ENCODE measurements at regions not wholly inside any gene's neighbourhood (a gene's known extent, or its start where the extent isn't known, plus 50 kb on each side); places are given as distances from the start of the nearest gene placed in this dataset.

DNA sequence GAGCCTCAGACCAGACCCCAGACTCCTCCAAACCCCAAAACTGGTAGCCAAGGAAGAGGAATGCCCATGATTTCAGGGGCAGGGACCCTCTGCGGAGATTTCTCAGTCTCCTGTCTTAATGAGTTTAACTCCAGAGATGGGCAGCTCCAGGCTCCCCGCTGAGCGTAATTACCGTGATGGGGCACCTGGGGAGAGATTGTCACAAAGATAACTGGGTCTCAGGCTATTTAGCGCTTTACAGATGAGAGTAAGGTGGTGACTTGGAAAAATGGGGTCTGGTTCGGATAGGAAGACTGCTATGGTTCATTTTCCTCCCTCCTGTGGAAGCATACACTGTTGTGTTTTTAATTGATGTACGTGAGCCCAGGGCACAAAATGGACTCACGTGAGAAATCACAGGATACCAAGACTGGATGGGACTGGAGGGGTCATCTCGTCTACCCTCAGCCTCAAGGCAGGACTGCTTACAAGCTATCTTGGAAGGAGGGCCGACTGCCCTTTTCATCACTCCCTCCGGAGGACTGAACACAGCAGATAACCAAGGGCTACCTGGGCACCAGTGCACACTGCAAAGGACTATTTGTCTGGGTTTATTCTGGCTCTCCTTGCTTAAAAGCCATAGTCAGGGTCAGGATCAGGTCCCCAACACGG lies 427.8 kb downstream of the ZNF521 start:
- no peaks in the 10 kb centered on the region for H3K9me3 Mint-ChIP-seq (ENCODE audit: low read depth)
- peaks cover 1% of the 10 kb centered on the region for H3K27me3 Mint-ChIP-seq
- no peaks in the 10 kb centered on the region for H3K36me3 Mint-ChIP-seq
- no peak overlapping the region for H3K4me3 Mint-ChIP-seq
- no peak overlapping the region for H3K27ac Mint-ChIP-seq
- no peaks in the 10 kb centered on the region for H3K4me1 Mint-ChIP-seq (ENCODE audit: low read depth)

DNA sequence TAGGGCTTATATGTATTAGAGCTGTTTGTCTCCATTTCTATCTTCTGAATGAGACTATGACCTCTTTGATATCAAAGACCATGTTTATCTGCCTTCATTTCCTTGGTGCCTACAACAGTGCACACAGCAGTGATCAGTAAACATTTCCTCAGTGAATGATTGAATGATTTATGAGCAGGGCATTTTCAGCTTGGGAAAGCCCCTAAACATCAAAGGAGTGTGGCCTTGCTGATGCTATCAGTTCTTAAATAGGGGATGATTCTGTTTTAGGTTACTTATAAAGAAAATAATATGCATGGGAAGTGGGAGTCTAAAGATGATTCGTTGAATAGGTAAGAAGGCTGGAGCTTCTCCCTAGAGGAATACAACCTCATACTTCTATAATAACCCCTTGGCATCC lies 425.3 kb downstream of the ZNF521 start:
- H3K4me1 Mint-ChIP-seq (ENCODE audit: low read depth): no peaks in the 10 kb centered on the region
- H3K4me3 Mint-ChIP-seq: no peak overlapping the region
- H3K27ac Mint-ChIP-seq: no peak overlapping the region
- H3K9me3 Mint-ChIP-seq (ENCODE audit: low read depth): no peaks in the 10 kb centered on the region
- H3K27me3 Mint-ChIP-seq: peaks cover 1% of the 10 kb centered on the region
- H3K36me3 Mint-ChIP-seq: no peaks in the 10 kb centered on the region

DNA sequence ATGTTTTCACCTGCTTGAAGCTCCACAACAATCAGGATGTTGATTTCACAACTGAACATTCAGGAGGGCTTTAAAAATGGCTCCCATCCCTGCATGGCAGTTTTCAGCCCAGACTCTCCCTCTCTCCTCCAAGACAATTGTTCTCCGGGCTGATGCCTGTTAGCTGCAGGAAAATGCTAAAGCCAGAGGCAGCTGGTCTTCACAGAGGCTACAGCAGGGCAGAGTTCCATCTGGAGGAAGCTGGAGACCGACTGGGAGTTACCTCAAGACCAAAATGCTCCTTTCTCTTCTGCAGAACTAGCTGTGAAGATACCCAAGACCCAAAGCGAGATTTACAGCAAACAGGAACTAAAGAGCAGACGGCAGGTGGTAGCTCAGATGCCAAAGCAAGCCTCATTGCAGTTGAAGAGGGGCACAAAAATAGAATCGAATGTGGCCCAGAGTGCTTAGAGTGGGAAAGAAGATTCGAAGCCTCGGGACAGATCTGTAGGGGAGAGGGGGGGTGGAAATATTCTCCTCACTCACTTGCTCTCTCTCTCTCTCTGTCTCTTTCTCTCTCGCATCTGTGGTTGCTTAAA lies 423.6 kb downstream of the ZNF521 start:
- Mint-ChIP-seq H3K4me1 (ENCODE audit: low read depth) (no peaks in the 10 kb centered on the region), H3K4me3 (no peak overlapping the region), H3K36me3 (no peaks in the 10 kb centered on the region), H3K27ac (no peak overlapping the region), H3K27me3 (peaks cover 1% of the 10 kb centered on the region), H3K9me3 (ENCODE audit: low read depth) (peaks cover 4% of the 10 kb centered on the region)

DNA sequence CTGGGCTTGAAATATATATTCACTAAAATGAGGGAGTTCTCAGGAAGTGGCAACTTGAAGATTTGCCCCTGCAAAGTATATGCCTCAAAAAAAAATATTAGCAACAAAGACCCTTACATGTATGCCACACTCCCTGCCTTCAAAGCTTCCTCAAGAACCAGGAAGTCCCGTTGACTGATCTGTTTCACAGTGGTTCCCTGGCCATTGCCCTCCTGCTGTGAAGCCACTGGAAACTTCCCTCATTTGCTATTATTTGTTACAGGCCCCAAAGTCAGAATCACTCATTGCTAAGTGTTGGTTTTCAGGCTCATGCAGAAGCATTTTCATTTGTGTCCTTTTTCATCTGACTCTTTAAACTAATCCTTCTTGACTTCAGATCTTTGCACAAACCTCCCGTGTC lies 421.5 kb downstream of the ZNF521 start:
- peaks cover 4% of the 10 kb centered on the region for H3K9me3 Mint-ChIP-seq (ENCODE audit: low read depth)
- no peak overlapping the region for H3K4me3 Mint-ChIP-seq
- H3K27me3 Mint-ChIP-seq: peaks cover 1% of the 10 kb centered on the region
- H3K36me3 Mint-ChIP-seq: no peaks in the 10 kb centered on the region
- H3K4me1 Mint-ChIP-seq (ENCODE audit: low read depth): no peaks in the 10 kb centered on the region
- no peak overlapping the region for H3K27ac Mint-ChIP-seq

DNA sequence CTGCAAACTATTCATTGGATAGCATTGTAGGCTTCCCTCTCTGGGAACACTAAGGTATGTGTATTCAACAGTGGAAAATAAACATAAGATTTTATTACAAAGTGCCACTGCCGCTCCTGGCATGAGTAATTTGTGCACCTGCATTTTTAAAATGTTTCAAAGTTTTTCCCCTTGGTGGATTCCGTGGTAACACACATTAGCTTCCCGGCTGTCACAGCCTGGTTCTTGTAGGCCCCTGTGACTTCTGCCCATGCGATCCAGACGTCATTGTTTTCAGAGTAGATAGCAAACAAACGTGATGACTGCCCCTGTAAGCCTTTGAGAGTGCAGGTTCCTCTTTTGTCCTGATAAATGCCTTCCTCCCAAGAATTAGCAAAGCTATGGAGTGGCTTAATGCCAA lies 421.0 kb downstream of the ZNF521 start:
- H3K4me3 Mint-ChIP-seq: no peak overlapping the region
- H3K27ac Mint-ChIP-seq: no peak overlapping the region
- peaks cover 1% of the 10 kb centered on the region for H3K27me3 Mint-ChIP-seq
- H3K36me3 Mint-ChIP-seq: no peaks in the 10 kb centered on the region
- H3K9me3 Mint-ChIP-seq (ENCODE audit: low read depth): peaks cover 4% of the 10 kb centered on the region
- H3K4me1 Mint-ChIP-seq (ENCODE audit: low read depth): no peaks in the 10 kb centered on the region

DNA sequence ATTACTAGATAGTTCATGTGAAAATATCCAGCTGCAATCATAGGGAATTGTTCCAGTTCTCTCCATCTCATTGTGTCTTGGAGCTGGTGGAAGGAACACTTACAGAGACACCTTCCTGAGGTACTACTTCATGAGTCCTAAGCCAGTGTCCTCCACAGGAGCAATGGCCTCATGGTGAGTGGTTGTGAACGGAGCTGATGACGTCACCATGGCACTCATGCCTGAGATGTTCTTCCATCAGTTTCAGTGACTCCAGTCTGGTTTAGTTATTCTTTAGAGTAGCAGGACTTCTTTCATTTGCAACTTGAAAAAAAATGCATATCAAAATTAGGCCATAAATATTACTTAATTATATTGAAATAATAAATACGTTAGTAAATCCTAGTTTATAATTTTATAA lies 418.6 kb downstream of the ZNF521 start:
- Mint-ChIP-seq H3K4me3 (no peak overlapping the region), H3K9me3 (ENCODE audit: low read depth) (peaks cover 4% of the 10 kb centered on the region), H3K36me3 (no peaks in the 10 kb centered on the region), H3K27me3 (no peaks in the 10 kb centered on the region), H3K4me1 (ENCODE audit: low read depth) (no peaks in the 10 kb centered on the region), H3K27ac (no peak overlapping the region)

DNA sequence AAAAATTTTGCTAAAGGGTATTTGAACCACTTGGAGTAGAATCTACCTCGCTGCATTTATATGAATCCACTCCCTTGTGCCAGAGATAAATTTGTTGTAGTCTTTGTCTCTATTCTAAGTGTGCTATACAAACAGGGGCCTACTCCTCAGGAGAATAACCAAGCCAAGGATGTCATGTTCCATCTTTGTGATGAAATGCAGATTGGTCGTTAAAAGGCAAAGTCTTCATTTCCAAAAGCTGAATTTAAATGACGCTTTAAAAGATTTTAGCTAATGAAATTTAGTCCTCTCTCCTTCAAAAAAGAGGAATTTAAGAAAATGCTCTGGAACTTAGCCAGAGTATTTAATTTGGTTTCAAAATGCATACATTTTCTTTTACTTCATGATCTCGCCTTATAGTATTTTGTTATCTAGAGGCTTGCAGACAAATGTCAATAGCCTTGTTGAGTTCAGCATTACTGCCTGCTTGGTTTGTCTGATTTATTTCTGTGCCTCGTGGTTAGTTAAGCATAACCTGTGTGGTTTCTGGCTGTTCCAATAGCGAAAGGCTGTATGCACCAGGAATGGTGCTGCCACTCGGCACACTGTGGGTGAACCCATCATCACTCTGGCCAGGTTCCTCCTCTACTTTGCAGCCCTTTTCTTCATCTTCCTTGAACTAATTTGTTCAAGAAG lies 417.6 kb downstream of the ZNF521 start:
- H3K27ac Mint-ChIP-seq: no peak overlapping the region
- peaks cover 4% of the 10 kb centered on the region for H3K9me3 Mint-ChIP-seq (ENCODE audit: low read depth)
- no peak overlapping the region for H3K4me3 Mint-ChIP-seq
- H3K27me3 Mint-ChIP-seq: no peaks in the 10 kb centered on the region
- no peaks in the 10 kb centered on the region for H3K4me1 Mint-ChIP-seq (ENCODE audit: low read depth)
- H3K36me3 Mint-ChIP-seq: no peaks in the 10 kb centered on the region

DNA sequence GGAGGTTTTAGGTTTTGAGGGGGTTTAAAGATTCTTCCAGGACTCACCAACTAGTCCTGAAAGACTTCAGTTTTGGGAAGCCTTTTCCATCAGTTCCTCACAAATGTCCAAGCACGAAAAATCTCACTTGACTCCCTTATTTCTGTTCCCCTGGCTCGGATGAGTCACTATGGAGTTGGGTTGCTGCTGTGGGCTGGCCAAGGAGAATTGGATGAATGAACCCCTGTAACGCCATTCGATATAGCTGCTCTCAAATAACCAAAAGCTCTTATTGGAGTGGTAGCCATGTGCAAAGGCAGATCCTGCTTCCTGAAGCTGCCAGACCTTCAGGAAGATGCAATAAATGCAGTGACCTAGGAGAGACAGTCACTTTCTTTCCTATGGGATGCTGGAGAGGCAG lies 417.0 kb downstream of the ZNF521 start:
- Mint-ChIP-seq H3K36me3 (no peaks in the 10 kb centered on the region), H3K27me3 (no peaks in the 10 kb centered on the region), H3K4me1 (ENCODE audit: low read depth) (no peaks in the 10 kb centered on the region), H3K27ac (no peak overlapping the region), H3K9me3 (ENCODE audit: low read depth) (peaks cover 4% of the 10 kb centered on the region), H3K4me3 (no peak overlapping the region)

DNA sequence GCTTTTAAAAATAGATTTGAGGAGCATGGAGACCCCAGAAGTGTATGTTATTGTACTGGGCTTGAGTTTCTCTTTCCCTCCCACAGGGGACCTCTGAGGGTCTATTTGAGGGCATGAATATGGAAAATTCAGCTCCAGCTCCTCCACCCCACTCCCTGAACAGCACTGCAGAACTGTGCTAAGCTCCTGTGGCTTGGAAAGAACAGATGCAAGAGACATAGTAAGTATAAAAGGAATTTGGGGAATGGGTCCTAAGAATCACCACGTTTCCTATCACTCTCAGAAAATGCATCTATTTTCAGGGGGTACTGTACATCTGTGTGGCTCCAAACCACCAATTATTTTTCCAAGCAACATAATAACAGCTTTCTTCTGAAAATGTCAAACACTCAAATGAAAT lies 416.1 kb downstream of the ZNF521 start:
- Mint-ChIP-seq H3K4me1 (ENCODE audit: low read depth) (no peaks in the 10 kb centered on the region), H3K27ac (no peak overlapping the region), H3K9me3 (ENCODE audit: low read depth) (peaks cover 4% of the 10 kb centered on the region), H3K36me3 (no peaks in the 10 kb centered on the region), H3K4me3 (no peak overlapping the region), H3K27me3 (no peaks in the 10 kb centered on the region)

DNA sequence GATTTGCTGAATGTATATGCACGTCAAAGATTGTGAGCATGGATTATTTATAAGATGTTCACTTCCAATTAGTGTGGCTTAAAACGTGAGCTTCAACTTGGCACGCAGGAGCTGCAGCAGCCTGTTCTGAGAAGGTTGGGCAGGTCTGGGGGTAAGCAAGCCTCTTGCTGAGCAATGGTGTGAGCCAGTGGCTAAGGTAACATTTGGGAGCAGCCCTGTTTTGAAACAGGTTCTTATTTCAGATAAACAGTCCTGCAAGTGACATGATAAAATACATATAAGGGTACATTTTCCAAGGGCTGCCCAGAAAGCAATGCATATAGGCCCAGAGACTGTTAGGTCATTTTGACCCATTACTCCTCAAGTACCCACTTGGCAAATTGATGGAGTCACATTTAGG lies 415.3 kb downstream of the ZNF521 start:
- H3K9me3 Mint-ChIP-seq (ENCODE audit: low read depth): peaks cover 4% of the 10 kb centered on the region
- no peak overlapping the region for H3K4me3 Mint-ChIP-seq
- no peaks in the 10 kb centered on the region for H3K27me3 Mint-ChIP-seq
- no peak overlapping the region for H3K27ac Mint-ChIP-seq
- H3K36me3 Mint-ChIP-seq: no peaks in the 10 kb centered on the region
- no peaks in the 10 kb centered on the region for H3K4me1 Mint-ChIP-seq (ENCODE audit: low read depth)

DNA sequence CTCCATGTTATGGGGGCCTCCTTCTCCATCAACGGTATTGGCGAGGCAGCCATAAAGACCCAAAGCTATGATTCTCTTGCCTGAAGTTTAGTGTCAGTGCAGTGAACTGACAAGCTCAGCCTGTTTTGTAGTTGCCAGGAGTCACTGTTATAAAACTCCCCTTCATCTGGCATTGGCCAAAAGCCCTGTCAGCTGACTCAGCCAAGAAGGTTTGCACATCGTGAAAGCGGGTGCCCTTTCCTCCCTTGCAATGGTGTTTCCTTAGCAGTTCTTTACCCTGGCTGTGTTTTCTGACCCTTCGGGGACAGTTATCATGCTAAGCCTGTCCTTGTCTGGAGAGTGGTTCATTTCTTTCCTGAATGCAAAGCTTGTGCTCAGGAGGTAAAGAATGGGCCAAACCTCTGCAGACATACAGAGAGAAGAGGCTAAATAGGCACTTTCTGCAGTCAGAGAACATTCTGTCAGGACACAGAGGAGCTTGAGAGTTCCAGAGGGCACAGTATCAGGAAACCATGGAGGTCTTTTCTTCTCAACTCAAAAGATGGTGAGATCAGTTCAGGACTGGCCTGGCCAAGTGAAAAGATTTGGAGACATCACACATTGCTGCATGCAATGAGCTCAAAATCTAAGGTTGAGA lies 414.2 kb downstream of the ZNF521 start:
- H3K4me1 Mint-ChIP-seq (ENCODE audit: low read depth): no peaks in the 10 kb centered on the region
- no peak overlapping the region for H3K27ac Mint-ChIP-seq
- H3K27me3 Mint-ChIP-seq: no peaks in the 10 kb centered on the region
- no peaks in the 10 kb centered on the region for H3K36me3 Mint-ChIP-seq
- no peaks in the 10 kb centered on the region for H3K9me3 Mint-ChIP-seq (ENCODE audit: low read depth)
- H3K4me3 Mint-ChIP-seq: no peak overlapping the region

DNA sequence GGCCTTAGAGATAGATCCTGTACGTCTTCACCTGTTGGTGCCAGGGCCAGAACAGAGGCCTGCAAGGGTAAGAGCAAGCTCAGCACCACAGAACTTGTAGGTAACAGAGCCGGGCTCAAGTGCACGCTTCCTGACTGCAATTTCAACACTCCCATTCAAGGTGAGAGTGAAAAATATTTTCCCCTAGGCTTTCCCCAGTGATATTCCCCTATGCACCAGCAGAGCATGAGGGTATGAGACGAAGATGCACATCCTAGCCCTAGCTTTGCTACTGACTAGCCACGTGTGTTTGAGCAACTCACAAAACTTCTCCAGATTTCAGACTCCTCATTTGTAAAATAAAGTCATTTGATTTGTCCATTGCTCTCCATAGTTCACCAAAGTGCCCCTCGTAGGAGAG lies 411.6 kb downstream of the ZNF521 start:
- Mint-ChIP-seq H3K36me3 (no peaks in the 10 kb centered on the region), H3K4me3 (no peak overlapping the region), H3K4me1 (ENCODE audit: low read depth) (no peaks in the 10 kb centered on the region), H3K27me3 (no peaks in the 10 kb centered on the region), H3K9me3 (ENCODE audit: low read depth) (no peaks in the 10 kb centered on the region), H3K27ac (no peak overlapping the region)

DNA sequence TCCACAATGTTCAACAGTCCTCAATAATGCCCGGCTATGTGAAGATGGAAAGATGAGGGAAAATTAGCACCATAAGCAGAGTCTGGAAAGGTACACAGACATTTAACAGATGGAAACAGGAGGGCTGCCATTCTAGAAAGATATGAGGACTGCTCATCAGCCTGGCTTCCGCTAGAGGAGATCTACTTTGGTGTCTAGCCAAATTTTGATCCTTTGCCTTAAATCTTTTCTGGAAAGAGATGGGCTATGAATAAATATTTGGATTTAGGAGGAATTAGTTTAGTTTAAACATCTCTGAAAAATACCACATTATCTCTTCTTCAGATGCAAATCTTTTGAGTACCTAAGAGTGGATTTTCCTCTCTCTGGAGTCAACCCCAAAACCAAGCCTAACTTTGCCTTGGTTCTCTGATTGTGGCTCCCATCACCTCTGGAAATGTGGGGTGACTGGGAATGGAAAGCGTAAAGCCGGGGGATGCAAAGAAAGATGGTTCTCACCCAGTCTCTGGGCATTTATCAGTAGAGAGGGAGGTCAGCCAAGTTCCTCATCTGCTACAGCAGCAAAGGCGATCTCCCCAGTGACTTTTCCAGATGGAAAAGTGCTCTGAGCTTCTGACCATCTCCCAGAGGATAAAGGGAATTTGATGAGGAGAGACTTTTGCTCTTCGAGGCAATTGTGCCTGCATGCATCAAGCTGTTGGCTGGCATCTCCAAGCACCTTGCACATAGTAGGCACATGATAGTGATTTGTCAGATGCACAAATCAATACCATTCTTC lies 410.6 kb downstream of the ZNF521 start:
- H3K27me3 Mint-ChIP-seq: no peaks in the 10 kb centered on the region
- H3K27ac Mint-ChIP-seq: no peak overlapping the region
- H3K36me3 Mint-ChIP-seq: no peaks in the 10 kb centered on the region
- no peaks in the 10 kb centered on the region for H3K4me1 Mint-ChIP-seq (ENCODE audit: low read depth)
- H3K9me3 Mint-ChIP-seq (ENCODE audit: low read depth): no peaks in the 10 kb centered on the region
- H3K4me3 Mint-ChIP-seq: no peak overlapping the region

DNA sequence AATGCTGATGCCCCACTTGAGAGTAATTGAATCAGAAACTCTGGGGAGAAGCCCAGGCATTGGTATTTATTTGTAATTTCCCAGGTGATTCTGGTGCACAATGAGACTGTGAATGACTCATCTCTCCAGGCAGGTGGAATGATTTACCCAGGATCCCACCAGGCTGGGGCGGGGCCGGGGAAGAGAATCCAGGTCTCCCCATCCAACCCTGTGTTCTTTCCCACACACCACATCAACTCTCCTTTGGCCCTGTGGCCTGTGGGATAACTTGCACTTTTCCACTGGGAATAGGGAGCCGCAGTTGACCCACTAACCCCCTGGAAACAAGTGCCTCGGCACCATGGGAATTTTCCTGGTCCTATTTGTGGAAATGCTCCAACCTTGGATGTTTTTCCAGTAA lies 409.8 kb downstream of the ZNF521 start:
- Mint-ChIP-seq H3K4me1 (ENCODE audit: low read depth) (no peaks in the 10 kb centered on the region), H3K27me3 (no peaks in the 10 kb centered on the region), H3K4me3 (no peak overlapping the region), H3K36me3 (no peaks in the 10 kb centered on the region), H3K27ac (no peak overlapping the region), H3K9me3 (ENCODE audit: low read depth) (no peaks in the 10 kb centered on the region)
